ENCODE measurements at regions not wholly inside any gene's neighbourhood (a gene's known extent, or its start where the extent isn't known, plus 50 kb on each side); places are given as distances from the start of the nearest gene placed in this dataset.

DNA sequence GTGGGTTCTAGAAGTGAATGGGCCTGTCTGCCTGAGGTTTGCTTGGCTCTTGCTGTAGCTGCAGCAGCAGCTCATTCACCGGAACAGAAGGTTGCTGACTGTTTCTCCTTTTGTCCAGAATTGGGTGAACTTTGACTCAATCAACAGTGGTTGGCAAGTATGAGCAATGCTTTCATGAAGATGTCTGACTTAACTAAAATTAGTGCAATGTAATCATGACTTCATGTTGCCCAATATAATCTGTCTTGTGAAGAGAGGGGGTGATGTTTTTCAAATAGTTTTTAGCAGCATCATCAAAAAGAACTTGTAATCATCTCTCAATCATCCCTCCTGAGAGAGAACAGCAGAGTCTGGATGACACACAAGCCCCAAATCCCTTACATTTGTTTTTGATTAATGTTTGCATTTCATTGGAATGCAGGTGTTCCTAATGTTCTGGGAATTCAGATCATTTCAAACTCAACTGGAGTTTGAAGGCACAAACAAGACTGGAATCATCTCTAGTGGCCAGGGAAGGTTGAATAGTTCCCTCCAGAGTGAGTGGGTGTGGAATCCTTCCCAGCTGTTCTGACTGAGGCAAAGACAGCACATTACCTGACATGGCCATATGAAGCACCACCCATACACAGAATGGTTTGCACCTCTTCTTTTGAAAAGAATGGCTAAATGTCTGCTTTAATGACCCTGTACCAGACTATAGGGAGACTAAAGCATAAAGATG, 82.9 kb downstream of the HLX start:
- no peak overlapping the region for H3K9ac ChIP-seq (ENCODE audit: low read length in 3 of 3)
- TF ChIP-seq, protein P1, sequence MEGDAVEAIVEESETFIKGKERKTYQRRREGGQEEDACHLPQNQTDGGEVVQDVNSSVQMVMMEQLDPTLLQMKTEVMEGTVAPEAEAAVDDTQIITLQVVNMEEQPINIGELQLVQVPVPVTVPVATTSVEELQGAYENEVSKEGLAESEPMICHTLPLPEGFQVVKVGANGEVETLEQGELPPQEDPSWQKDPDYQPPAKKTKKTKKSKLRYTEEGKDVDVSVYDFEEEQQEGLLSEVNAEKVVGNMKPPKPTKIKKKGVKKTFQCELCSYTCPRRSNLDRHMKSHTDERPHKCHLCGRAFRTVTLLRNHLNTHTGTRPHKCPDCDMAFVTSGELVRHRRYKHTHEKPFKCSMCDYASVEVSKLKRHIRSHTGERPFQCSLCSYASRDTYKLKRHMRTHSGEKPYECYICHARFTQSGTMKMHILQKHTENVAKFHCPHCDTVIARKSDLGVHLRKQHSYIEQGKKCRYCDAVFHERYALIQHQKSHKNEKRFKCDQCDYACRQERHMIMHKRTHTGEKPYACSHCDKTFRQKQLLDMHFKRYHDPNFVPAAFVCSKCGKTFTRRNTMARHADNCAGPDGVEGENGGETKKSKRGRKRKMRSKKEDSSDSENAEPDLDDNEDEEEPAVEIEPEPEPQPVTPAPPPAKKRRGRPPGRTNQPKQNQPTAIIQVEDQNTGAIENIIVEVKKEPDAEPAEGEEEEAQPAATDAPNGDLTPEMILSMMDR (IDR thresholded peaks at IDR 0.05; ENCODE audit: borderline replicate concordance, extremely low read depth, insufficient read depth) = no peak
- intact Hi-C loops (cut with DNase I) = no loop called here
- no peaks in the 10 kb centered on the region for H3K9me3 ChIP-seq (ENCODE audit: control insufficient read depth in 2 of 3, insufficient read depth in 1 of 3, low read length in 3 of 3)
- FAIRE-seq = no peak
- H3K27me3 ChIP-seq (ENCODE audit: control insufficient read depth, insufficient read depth, low read length) = no peaks in the 10 kb centered on the region
- no peaks in the 10 kb centered on the region for H3K36me3 ChIP-seq (ENCODE audit: control insufficient read depth in 2 of 3, insufficient read depth in 3 of 3, low read length in 3 of 3)
- H3K27ac ChIP-seq (ENCODE audit: low read depth in 2 of 2, low read length in 2 of 2) = no peak overlapping the region
- no peak for DNase-seq
- H3K4me1 ChIP-seq (ENCODE audit: control insufficient read depth in 2 of 3, insufficient read depth in 2 of 3, low read depth in 1 of 3, low read length in 3 of 3) = no peaks in the 10 kb centered on the region
- no peak overlapping the region for H3K4me3 ChIP-seq (ENCODE audit: low read length in 3 of 3)

DNA sequence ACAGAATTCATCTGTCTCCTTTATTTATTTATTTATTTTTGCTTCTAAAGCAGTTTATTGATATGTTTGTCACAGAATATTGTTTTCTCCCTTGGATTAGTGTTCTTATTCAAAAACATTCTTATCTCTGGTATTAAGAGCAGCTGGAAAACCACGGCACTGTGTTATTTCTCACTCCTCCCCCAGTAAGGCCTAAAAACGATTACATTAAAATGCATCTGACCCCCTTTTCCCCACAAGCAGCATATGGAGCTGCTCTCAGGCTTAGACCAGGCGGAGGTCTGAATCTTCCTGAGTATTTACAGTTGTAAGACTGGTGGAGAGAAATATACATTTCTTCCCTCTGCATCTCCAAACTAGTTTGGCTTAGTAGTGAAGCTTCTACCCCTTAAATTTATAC, 86.8 kb downstream of the HLX start:
- DNase-seq = peak in 2 of 5 donors; percentile 4
- FAIRE-seq = no peak

DNA sequence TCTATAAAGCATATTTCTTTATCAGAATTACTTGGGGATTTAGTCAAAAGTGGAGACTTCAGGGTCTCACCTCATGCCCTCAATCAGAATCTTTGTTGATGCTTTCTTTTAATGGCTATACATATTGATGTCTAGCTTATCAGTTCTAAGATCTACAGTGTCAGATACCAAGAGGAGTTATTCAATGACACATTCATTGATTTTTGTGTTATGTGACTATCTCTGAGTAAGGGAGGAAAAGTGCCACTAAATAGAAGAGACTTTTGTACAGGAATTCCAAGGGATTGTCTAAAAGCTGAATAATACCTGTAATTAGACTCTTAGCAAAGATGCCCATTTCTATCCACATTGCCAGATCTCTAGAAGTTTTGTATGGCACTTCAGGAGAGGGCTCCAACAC, 87.2 kb downstream of the HLX start:
- TF ChIP-seq, protein P1 (IDR thresholded peaks at IDR 0.05; ENCODE audit: borderline replicate concordance, extremely low read depth, insufficient read depth) = no peak
- intact Hi-C loops (cut with DNase I) = no loop called here
- DNase-seq (no peak), FAIRE-seq (no peak)
- H3K27me3 ChIP-seq (ENCODE audit: control insufficient read depth, insufficient read depth, low read length) = no peaks in the 10 kb centered on the region
- no peaks in the 10 kb centered on the region for H3K9me3 ChIP-seq (ENCODE audit: control insufficient read depth in 2 of 3, insufficient read depth in 1 of 3, low read length in 3 of 3)
- H3K27ac ChIP-seq (ENCODE audit: low read depth in 2 of 2, low read length in 2 of 2) = no peak overlapping the region
- no peak overlapping the region for H3K4me3 ChIP-seq (ENCODE audit: low read length in 3 of 3)
- H3K4me1 ChIP-seq (ENCODE audit: control insufficient read depth in 2 of 3, insufficient read depth in 2 of 3, low read depth in 1 of 3, low read length in 3 of 3) = no peaks in the 10 kb centered on the region
- no peak overlapping the region for H3K9ac ChIP-seq (ENCODE audit: low read length in 3 of 3)
- H3K36me3 ChIP-seq (ENCODE audit: control insufficient read depth in 2 of 3, insufficient read depth in 3 of 3, low read length in 3 of 3) = no peaks in the 10 kb centered on the region

More for the DNA sequence above, 86.8 kb downstream of the HLX start:
- intact Hi-C loops (cut with DNase I) = no loop called here
- Histone ChIP-seq H3K36me3 (ENCODE audit: control insufficient read depth in 2 of 3, insufficient read depth in 3 of 3, low read length in 3 of 3) (no peaks in the 10 kb centered on the region), H3K4me1 (ENCODE audit: control insufficient read depth in 2 of 3, insufficient read depth in 2 of 3, low read depth in 1 of 3, low read length in 3 of 3) (no peaks in the 10 kb centered on the region), H3K9me3 (ENCODE audit: control insufficient read depth in 2 of 3, insufficient read depth in 1 of 3, low read length in 3 of 3) (no peaks in the 10 kb centered on the region), H3K4me3 (ENCODE audit: low read length in 3 of 3) (no peak overlapping the region), H3K27ac (ENCODE audit: low read depth in 2 of 2, low read length in 2 of 2) (no peak overlapping the region), H3K27me3 (ENCODE audit: control insufficient read depth, insufficient read depth, low read length) (no peaks in the 10 kb centered on the region), H3K9ac (ENCODE audit: low read length in 3 of 3) (no peak overlapping the region)
- TF ChIP-seq, protein P1 (IDR thresholded peaks at IDR 0.05; ENCODE audit: borderline replicate concordance, extremely low read depth, insufficient read depth) = no peak
